ENCODE measurements at regions not wholly inside any gene's neighbourhood (a gene's known extent, or its start where the extent isn't known, plus 50 kb on each side); places are given as distances from the start of the nearest gene placed in this dataset.

- Histone ChIP-seq H3K36me3 (ENCODE audit: low read depth) (no peaks in the 10 kb centered on the region), H3K27ac (ENCODE audit: poor library complexity, severe bottlenecking) (no peak overlapping the region), H3K9me3 (ENCODE audit: severe bottlenecking) (no peaks in the 10 kb centered on the region), H3K4me1 (ENCODE audit: insufficient read depth, poor library complexity, severe bottlenecking) (no peaks in the 10 kb centered on the region), H3K4me3 (ENCODE audit: severe bottlenecking) (no peak overlapping the region), H3K27me3 (ENCODE audit: insufficient read depth, poor library complexity, severe bottlenecking) (no peaks in the 10 kb centered on the region)
- TF ChIP-seq CTCF (IDR thresholded peaks at IDR 0.05; ENCODE audit: poor library complexity, severe bottlenecking): peak; percentile 66
- DNase-seq (ENCODE audit: low spot score): no peak
- ATAC-seq (ENCODE audit: low read depth): no peak
Observed at GRCh38 chr1:82090104-82090503, 289.4 kb downstream of the ADGRL2 start.

GRCh38 chr1:82086739-82087138 is 286.0 kb downstream of the ADGRL2 start:
- H3K9me3 ChIP-seq (ENCODE audit: severe bottlenecking): no peaks in the 10 kb centered on the region
- no peak for TF ChIP-seq CTCF (IDR thresholded peaks at IDR 0.05; ENCODE audit: poor library complexity, severe bottlenecking)
- no peak overlapping the region for H3K4me3 ChIP-seq (ENCODE audit: severe bottlenecking)
- no peaks in the 10 kb centered on the region for H3K36me3 ChIP-seq (ENCODE audit: low read depth)
- H3K4me1 ChIP-seq (ENCODE audit: insufficient read depth, poor library complexity, severe bottlenecking): no peaks in the 10 kb centered on the region
- no peak overlapping the region for H3K27ac ChIP-seq (ENCODE audit: poor library complexity, severe bottlenecking)
- H3K27me3 ChIP-seq (ENCODE audit: insufficient read depth, poor library complexity, severe bottlenecking): no peaks in the 10 kb centered on the region
- ATAC-seq (ENCODE audit: low read depth) (no peak), DNase-seq (ENCODE audit: low spot score) (no peak)

GRCh38 chr1:82079607-82080006 is 278.9 kb downstream of the ADGRL2 start:
- TF ChIP-seq CTCF (IDR thresholded peaks at IDR 0.05; ENCODE audit: poor library complexity, severe bottlenecking): no peak
- H3K9me3 ChIP-seq (ENCODE audit: severe bottlenecking): no peaks in the 10 kb centered on the region

GRCh38 chr1:82073659-82074058 is 272.9 kb downstream of the ADGRL2 start:
- no peak for TF ChIP-seq CTCF (IDR thresholded peaks at IDR 0.05; ENCODE audit: poor library complexity, severe bottlenecking)
- DNase-seq (ENCODE audit: low spot score) (no peak), ATAC-seq (ENCODE audit: low read depth) (no peak)
- no peaks in the 10 kb centered on the region for H3K36me3 ChIP-seq (ENCODE audit: low read depth)
- no peaks in the 10 kb centered on the region for H3K27me3 ChIP-seq (ENCODE audit: insufficient read depth, poor library complexity, severe bottlenecking)
- H3K27ac ChIP-seq (ENCODE audit: poor library complexity, severe bottlenecking): no peak overlapping the region
- no peak overlapping the region for H3K4me3 ChIP-seq (ENCODE audit: severe bottlenecking)
- no peaks in the 10 kb centered on the region for H3K4me1 ChIP-seq (ENCODE audit: insufficient read depth, poor library complexity, severe bottlenecking)
- no peaks in the 10 kb centered on the region for H3K9me3 ChIP-seq (ENCODE audit: severe bottlenecking)

More at GRCh38 chr1:82079607-82080006, 278.9 kb downstream of the ADGRL2 start:
- Histone ChIP-seq H3K27ac (ENCODE audit: poor library complexity, severe bottlenecking) (no peak overlapping the region), H3K27me3 (ENCODE audit: insufficient read depth, poor library complexity, severe bottlenecking) (no peaks in the 10 kb centered on the region), H3K4me1 (ENCODE audit: insufficient read depth, poor library complexity, severe bottlenecking) (no peaks in the 10 kb centered on the region), H3K4me3 (ENCODE audit: severe bottlenecking) (no peak overlapping the region), H3K36me3 (ENCODE audit: low read depth) (no peaks in the 10 kb centered on the region)
- ATAC-seq (ENCODE audit: low read depth): no peak
- no peak for DNase-seq (ENCODE audit: low spot score)

- TF ChIP-seq CTCF (IDR thresholded peaks at IDR 0.05; ENCODE audit: poor library complexity, severe bottlenecking): no peak
- DNase-seq (ENCODE audit: low spot score): no peak
- Histone ChIP-seq H3K9me3 (ENCODE audit: severe bottlenecking) (no peaks in the 10 kb centered on the region), H3K4me1 (ENCODE audit: insufficient read depth, poor library complexity, severe bottlenecking) (no peaks in the 10 kb centered on the region), H3K27me3 (ENCODE audit: insufficient read depth, poor library complexity, severe bottlenecking) (no peaks in the 10 kb centered on the region), H3K27ac (ENCODE audit: poor library complexity, severe bottlenecking) (no peak overlapping the region), H3K36me3 (ENCODE audit: low read depth) (no peaks in the 10 kb centered on the region), H3K4me3 (ENCODE audit: severe bottlenecking) (no peak overlapping the region)
- no peak for ATAC-seq (ENCODE audit: low read depth)
Observed at GRCh38 chr1:82073071-82073470, 272.3 kb downstream of the ADGRL2 start.
